ENCODE measurements at regions not wholly inside any gene's neighbourhood (a gene's known extent, or its start where the extent isn't known, plus 50 kb on each side); places are given as distances from the start of the nearest gene placed in this dataset.

DNA sequence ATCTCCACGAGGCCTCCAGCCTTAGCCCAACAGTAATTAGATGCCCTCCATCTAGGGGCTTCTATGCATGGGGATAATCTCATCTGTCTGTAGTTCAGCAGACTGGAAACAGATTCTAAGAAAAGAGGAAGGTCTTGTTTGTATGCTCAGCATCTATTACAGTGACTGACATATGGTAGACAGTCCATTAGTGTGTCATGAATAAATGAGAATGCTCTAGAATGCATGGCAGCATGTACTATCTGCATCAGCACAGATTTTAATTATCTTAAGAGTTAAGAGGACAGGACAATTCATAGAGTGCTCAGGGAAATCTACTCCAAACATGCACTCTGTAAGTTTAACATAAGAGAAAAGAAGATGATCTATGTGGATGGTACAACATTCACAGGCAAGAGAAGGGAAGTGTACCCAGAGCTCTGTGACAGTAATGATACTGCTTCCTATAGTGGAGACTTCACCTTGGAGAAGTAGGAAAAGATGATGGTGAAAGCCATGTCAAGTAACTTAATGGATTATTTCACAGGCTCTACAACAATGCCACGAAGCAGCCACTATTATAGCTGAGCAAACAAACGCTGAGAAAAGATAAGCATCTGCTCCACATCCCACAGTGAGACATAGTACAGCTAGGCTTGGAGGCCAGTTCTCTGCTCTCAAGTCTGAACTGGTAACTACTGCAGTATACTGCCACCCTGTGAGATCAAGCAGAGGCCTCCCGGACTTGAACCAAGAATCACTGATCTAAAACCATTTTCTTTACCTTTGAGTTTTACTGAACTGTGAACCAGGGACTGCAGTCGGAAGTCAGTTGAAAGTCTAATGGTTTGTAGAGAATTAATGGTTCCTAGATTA is 309.2 kb upstream of the SPTLC3 start:
- intact Hi-C loops (cut with DNase I; ENCODE audit: low total_unique reads): no loop called here
- DNase-seq (ENCODE audit: low spot score in 2 of 2): no peak
- no peak for TF ChIP-seq POLR2A (IDR thresholded peaks at IDR 0.05)
- TF ChIP-seq, protein P1, sequence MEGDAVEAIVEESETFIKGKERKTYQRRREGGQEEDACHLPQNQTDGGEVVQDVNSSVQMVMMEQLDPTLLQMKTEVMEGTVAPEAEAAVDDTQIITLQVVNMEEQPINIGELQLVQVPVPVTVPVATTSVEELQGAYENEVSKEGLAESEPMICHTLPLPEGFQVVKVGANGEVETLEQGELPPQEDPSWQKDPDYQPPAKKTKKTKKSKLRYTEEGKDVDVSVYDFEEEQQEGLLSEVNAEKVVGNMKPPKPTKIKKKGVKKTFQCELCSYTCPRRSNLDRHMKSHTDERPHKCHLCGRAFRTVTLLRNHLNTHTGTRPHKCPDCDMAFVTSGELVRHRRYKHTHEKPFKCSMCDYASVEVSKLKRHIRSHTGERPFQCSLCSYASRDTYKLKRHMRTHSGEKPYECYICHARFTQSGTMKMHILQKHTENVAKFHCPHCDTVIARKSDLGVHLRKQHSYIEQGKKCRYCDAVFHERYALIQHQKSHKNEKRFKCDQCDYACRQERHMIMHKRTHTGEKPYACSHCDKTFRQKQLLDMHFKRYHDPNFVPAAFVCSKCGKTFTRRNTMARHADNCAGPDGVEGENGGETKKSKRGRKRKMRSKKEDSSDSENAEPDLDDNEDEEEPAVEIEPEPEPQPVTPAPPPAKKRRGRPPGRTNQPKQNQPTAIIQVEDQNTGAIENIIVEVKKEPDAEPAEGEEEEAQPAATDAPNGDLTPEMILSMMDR (IDR thresholded peaks at IDR 0.05): no peak
- 58 to 65% methylated on average over 5 of the region's 5 CpGs for WGBS, 2 donors
- no peak overlapping the region for H3K4me3 ChIP-seq (ENCODE audit: low read depth, poor library complexity, severe bottlenecking)

GRCh38 chr20:12700701-12701100 is 308.1 kb upstream of the SPTLC3 start:
- no peak overlapping the region for H3K4me3 ChIP-seq (ENCODE audit: low read depth, poor library complexity, severe bottlenecking)
- WGBS, 2 donors: 73 to 83% methylated on average over 9 of the region's 9 CpGs

DNA sequence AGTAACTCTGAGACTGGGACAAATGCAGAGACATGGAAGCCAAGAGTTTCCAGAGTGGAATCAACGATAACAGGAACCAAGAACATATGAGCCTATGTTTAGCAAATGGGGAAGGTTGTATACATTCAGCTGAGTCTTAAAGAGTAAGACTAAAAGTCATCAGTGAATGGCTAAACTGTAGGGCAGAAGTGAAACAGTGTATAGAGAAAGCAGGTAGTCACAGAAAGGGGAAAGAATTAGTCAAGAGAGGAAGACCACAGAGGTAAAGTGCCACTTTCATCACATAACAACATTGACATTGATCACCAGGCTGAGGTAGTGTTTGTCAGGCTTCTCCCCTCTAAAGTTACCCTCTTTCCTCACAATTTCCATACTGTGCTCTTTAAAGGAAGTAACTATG is 306.5 kb upstream of the SPTLC3 start:
- no peak for TF ChIP-seq POLR2A (IDR thresholded peaks at IDR 0.05)
- TF ChIP-seq, protein P1 (IDR thresholded peaks at IDR 0.05): no peak
- DNase-seq (ENCODE audit: low spot score in 2 of 2): no peak
- H3K4me3 ChIP-seq (ENCODE audit: low read depth, poor library complexity, severe bottlenecking): no peak overlapping the region
- intact Hi-C loops (cut with DNase I; ENCODE audit: low total_unique reads): no loop called here
- WGBS, 2 donors: 73 to 85% methylated on average over 1 of the region's 1 CpG

More at GRCh38 chr20:12700701-12701100, 308.1 kb upstream of the SPTLC3 start:
- TF ChIP-seq, protein P1 (IDR thresholded peaks at IDR 0.05): no peak
- TF ChIP-seq POLR2A (IDR thresholded peaks at IDR 0.05): no peak
- DNase-seq (ENCODE audit: low spot score in 2 of 2): no peak
- intact Hi-C loops (cut with DNase I; ENCODE audit: low total_unique reads): no loop called here

DNA sequence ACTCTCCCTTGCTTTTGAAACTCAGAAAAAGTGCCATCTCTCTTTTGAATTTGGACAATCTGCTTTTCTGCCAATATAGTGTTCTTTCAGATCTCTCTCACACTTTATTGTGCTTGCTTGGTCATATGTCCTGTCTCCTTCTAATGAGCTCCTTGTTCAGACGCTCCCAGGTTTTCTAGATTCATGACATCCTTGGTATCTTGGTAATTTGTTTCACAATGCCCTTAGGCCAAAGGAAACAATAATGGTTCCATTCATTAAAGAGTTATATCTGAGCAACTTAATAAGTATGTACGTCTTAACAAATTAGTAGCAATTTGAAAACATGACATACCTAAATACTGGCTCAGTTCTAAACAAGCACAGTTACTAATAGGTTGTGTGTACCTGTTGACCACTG is 293.4 kb upstream of the SPTLC3 start:
- intact Hi-C loops (cut with DNase I; ENCODE audit: low total_unique reads): no loop called here
- no peak for DNase-seq (ENCODE audit: low spot score in 2 of 2)
- H3K4me3 ChIP-seq (ENCODE audit: low read depth, poor library complexity, severe bottlenecking): no peak overlapping the region
- TF ChIP-seq POLR2A (IDR thresholded peaks at IDR 0.05): no peak
- TF ChIP-seq, protein P1 (IDR thresholded peaks at IDR 0.05): no peak
- WGBS, 2 donors: 46 to 57% methylated on average over 2 of the region's 2 CpGs

- intact Hi-C loops (cut with DNase I; ENCODE audit: low total_unique reads): no loop called here
- no peak for TF ChIP-seq POLR2A (IDR thresholded peaks at IDR 0.05)
- TF ChIP-seq, protein P1 (IDR thresholded peaks at IDR 0.05): no peak
- WGBS, 2 donors: 86% methylated on average over 3 of the region's 3 CpGs
- H3K4me3 ChIP-seq (ENCODE audit: low read depth, poor library complexity, severe bottlenecking): no peak overlapping the region
- no peak for DNase-seq (ENCODE audit: low spot score in 2 of 2)
Measured at GRCh38 chr20:12715991-12716680, 292.6 kb upstream of the SPTLC3 start.

Measured in lower leg skin (tissue), 4 donors.